ENCODE measurements at regions not wholly inside any gene's neighbourhood (a gene's known extent, or its start where the extent isn't known, plus 50 kb on each side); places are given as distances from the start of the nearest gene placed in this dataset.

- Histone ChIP-seq H3K27ac (ENCODE audit: low read length) (no peak overlapping the region), H3K9ac (ENCODE audit: low read depth, low read length) (no peak overlapping the region), H2AFZ (ENCODE audit: low read depth, low read length) (no peak overlapping the region), H4K20me1 (ENCODE audit: insufficient read depth, low read length) (no peaks in the 10 kb centered on the region), H3K4me3 (ENCODE audit: low read depth in 1 of 2, low read length in 2 of 2) (no peak overlapping the region), H3K4me2 (ENCODE audit: insufficient read depth, low read length) (no peak overlapping the region), H3K9me3 (ENCODE audit: insufficient read depth, low read length, severe bottlenecking) (no peaks in the 10 kb centered on the region), H3K79me2 (ENCODE audit: insufficient read depth, low read length) (no peaks in the 10 kb centered on the region), H3K4me1 (ENCODE audit: insufficient read depth, low read length) (no peaks in the 10 kb centered on the region), H3K27me3 (ENCODE audit: insufficient read depth, low read length, poor library complexity) (no peaks in the 10 kb centered on the region), H3K36me3 (ENCODE audit: insufficient read depth, low read length) (no peaks in the 10 kb centered on the region)
- no peak for DNase-seq
- no peak for TF ChIP-seq CTCF (IDR thresholded peaks at IDR 0.05; ENCODE audit: borderline replicate concordance, extremely low read depth, low read length, poor library complexity, severe bottlenecking)
- TF ChIP-seq EZH2 (IDR thresholded peaks at IDR 0.05; ENCODE audit: borderline replicate concordance, low read depth, low read length, severe bottlenecking) = no peak
- ATAC-seq (ENCODE audit: insufficient read depth, low read depth) = no peak
Observed at GRCh38 chr3:116639641-116640040, 69.9 kb upstream of the TUSC7 start.

- TF ChIP-seq CTCF (IDR thresholded peaks at IDR 0.05; ENCODE audit: borderline replicate concordance, extremely low read depth, low read length, poor library complexity, severe bottlenecking) (no peak), EZH2 (IDR thresholded peaks at IDR 0.05; ENCODE audit: borderline replicate concordance, low read depth, low read length, severe bottlenecking) (no peak)
- Histone ChIP-seq H3K9ac (ENCODE audit: low read depth, low read length) (no peak overlapping the region), H3K36me3 (ENCODE audit: insufficient read depth, low read length) (no peaks in the 10 kb centered on the region), H2AFZ (ENCODE audit: low read depth, low read length) (no peak overlapping the region), H3K4me3 (ENCODE audit: low read depth in 1 of 2, low read length in 2 of 2) (no peak overlapping the region), H3K27ac (ENCODE audit: low read length) (no peak overlapping the region), H3K79me2 (ENCODE audit: insufficient read depth, low read length) (no peaks in the 10 kb centered on the region), H3K9me3 (ENCODE audit: insufficient read depth, low read length, severe bottlenecking) (no peaks in the 10 kb centered on the region), H4K20me1 (ENCODE audit: insufficient read depth, low read length) (no peaks in the 10 kb centered on the region), H3K27me3 (ENCODE audit: insufficient read depth, low read length, poor library complexity) (no peaks in the 10 kb centered on the region), H3K4me2 (ENCODE audit: insufficient read depth, low read length) (no peak overlapping the region), H3K4me1 (ENCODE audit: insufficient read depth, low read length) (no peaks in the 10 kb centered on the region)
- ATAC-seq (ENCODE audit: insufficient read depth, low read depth) (no peak), DNase-seq (no peak)
Observed at GRCh38 chr3:116640109-116640508, 69.5 kb upstream of the TUSC7 start.

- Histone ChIP-seq H3K9ac (ENCODE audit: low read depth, low read length) (no peak overlapping the region), H3K4me1 (ENCODE audit: insufficient read depth, low read length) (no peaks in the 10 kb centered on the region), H2AFZ (ENCODE audit: low read depth, low read length) (no peak overlapping the region), H3K79me2 (ENCODE audit: insufficient read depth, low read length) (no peaks in the 10 kb centered on the region), H3K36me3 (ENCODE audit: insufficient read depth, low read length) (no peaks in the 10 kb centered on the region), H4K20me1 (ENCODE audit: insufficient read depth, low read length) (no peaks in the 10 kb centered on the region), H3K4me2 (ENCODE audit: insufficient read depth, low read length) (no peak overlapping the region), H3K9me3 (ENCODE audit: insufficient read depth, low read length, severe bottlenecking) (no peaks in the 10 kb centered on the region), H3K27ac (ENCODE audit: low read length) (no peak overlapping the region), H3K4me3 (ENCODE audit: low read depth in 1 of 2, low read length in 2 of 2) (no peak overlapping the region), H3K27me3 (ENCODE audit: insufficient read depth, low read length, poor library complexity) (no peaks in the 10 kb centered on the region)
- DNase-seq (no peak), ATAC-seq (ENCODE audit: insufficient read depth, low read depth) (no peak)
- no peak for TF ChIP-seq CTCF (IDR thresholded peaks at IDR 0.05; ENCODE audit: borderline replicate concordance, extremely low read depth, low read length, poor library complexity, severe bottlenecking)
- no peak for TF ChIP-seq EZH2 (IDR thresholded peaks at IDR 0.05; ENCODE audit: borderline replicate concordance, low read depth, low read length, severe bottlenecking)
Observed at GRCh38 chr3:116643001-116643400, 66.6 kb upstream of the TUSC7 start.

GRCh38 chr3:116647996-116648395 is 61.6 kb upstream of the TUSC7 start:
- TF ChIP-seq EZH2 (IDR thresholded peaks at IDR 0.05; ENCODE audit: borderline replicate concordance, low read depth, low read length, severe bottlenecking) = no peak
- no peak for TF ChIP-seq CTCF (IDR thresholded peaks at IDR 0.05; ENCODE audit: borderline replicate concordance, extremely low read depth, low read length, poor library complexity, severe bottlenecking)
- DNase-seq = no peak
- H3K4me2 ChIP-seq (ENCODE audit: insufficient read depth, low read length) = no peak overlapping the region
- no peak overlapping the region for H3K4me3 ChIP-seq (ENCODE audit: low read depth in 1 of 2, low read length in 2 of 2)
- H3K9ac ChIP-seq (ENCODE audit: low read depth, low read length) = no peak overlapping the region
- no peaks in the 10 kb centered on the region for H3K79me2 ChIP-seq (ENCODE audit: insufficient read depth, low read length)
- H3K27ac ChIP-seq (ENCODE audit: low read length) = no peak overlapping the region
- H2AFZ ChIP-seq (ENCODE audit: low read depth, low read length) = no peak overlapping the region
- H3K9me3 ChIP-seq (ENCODE audit: insufficient read depth, low read length, severe bottlenecking) = no peaks in the 10 kb centered on the region
- no peaks in the 10 kb centered on the region for H3K36me3 ChIP-seq (ENCODE audit: insufficient read depth, low read length)
- H4K20me1 ChIP-seq (ENCODE audit: insufficient read depth, low read length) = no peaks in the 10 kb centered on the region
- no peaks in the 10 kb centered on the region for H3K4me1 ChIP-seq (ENCODE audit: insufficient read depth, low read length)
- no peak for ATAC-seq (ENCODE audit: insufficient read depth, low read depth)
- H3K27me3 ChIP-seq (ENCODE audit: insufficient read depth, low read length, poor library complexity) = no peaks in the 10 kb centered on the region

Measured in DND-41 (cell line).